Transverse colon (tissue), 4 donors: ENCODE measurements at regions not wholly inside any gene's neighbourhood (a gene's known extent, or its start where the extent isn't known, plus 50 kb on each side); places are given as distances from the start of the nearest gene placed in this dataset.

Experiments used
- DNase-seq: peaks from one replicate; pipeline ENCODE4 v3.0.0-alpha.2; 2019
- H3K27ac ChIP-seq, 4 donors: fragments of 200-600 bp; sonication (generic); 2 replicates each; pipeline ENCODE4 v1.5.1; 2016 to 2018; ENCODE audit warnings: inconsistent platforms in 4 of 4
- H3K27me3 ChIP-seq: fragments of 200-600 bp; sonication (generic); 2 replicates; pipeline ENCODE4 v1.5.1; 2017; ENCODE audit warnings: inconsistent platforms
- H3K36me3 ChIP-seq, 4 donors: fragments of 200-600 bp; sonication (generic); 2 replicates each; pipeline ENCODE4 v1.5.1; 2017 to 2019; ENCODE audit warnings: inconsistent platforms in 4 of 4
- H3K4me1 ChIP-seq, 4 donors: fragments of 200-600 bp; sonication (generic); 2 replicates each; pipeline ENCODE4 v1.5.1; 2017 to 2020; ENCODE audit warnings: inconsistent platforms in 4 of 4
- H3K4me3 ChIP-seq, 4 donors: fragments of 200-600 bp; sonication (generic); 1 replicate in 1 of 4; 2 replicates in 3 of 4; pipeline versions ENCODE4 v1.5.1 to v1.6.1; 2017 to 2019; ENCODE audit warnings: inconsistent platforms in 4 of 4
- H3K9me3 ChIP-seq, 2 donors: fragments of 200-600 bp; sonication (generic); 2 replicates each; pipeline ENCODE4 v1.5.1; 2017 to 2019; ENCODE audit warnings: inconsistent platforms in 2 of 2
- EP300 ChIP-seq: sonication (generic); formaldehyde crosslinking; IDR thresholded peaks from one replicate; pipeline ENCODE4 v1.6.1; 2017; ENCODE audit warnings: antibody characterized with exemption, low read depth
- POLR2A ChIP-seq: fragments of 450-650 bp; IDR thresholded peaks from one replicate; pipeline ENCODE4 v1.6.1; 2016; ENCODE audit warnings: antibody characterized with exemption, mild to moderate bottlenecking, moderate library complexity
- POLR2AphosphoS5 ChIP-seq, 3 donors: sonication (generic); formaldehyde crosslinking; IDR thresholded peaks; one replicate each; pipeline ENCODE4 v1.6.1; 2016; ENCODE audit warnings: antibody characterized with exemption in 3 of 3
- WGBS, 2 donors: methylation state at CpG; one replicate each; pipeline ENCODE4 v1.1.5; 2018; ENCODE audit warnings: low coverage in 1 of 2; 5-methylcytosine and 5-hydroxymethylcytosine counted together
- in situ Hi-C, 4 donors: fragments of 200-750 bp; cut with MboI; loops; one replicate each; pipeline versions ENCODE4 v1.15.0 to v1.15.1; 2017; ENCODE audit warnings: low sequenced_read_pairs in 3 of 4, low pct_ligation_motif_present in 1 of 4, low pct_unique_long_range_greater_than_20kb in 1 of 4
- intact Hi-C: fragments of 100-400 bp; cut with DNase I; formaldehyde crosslinking; loops from one replicate; pipeline ENCODE4 v1.15.1; 2023; ENCODE audit warnings: low total_unique reads
- TF ChIP-seq, protein P1 (sequence below), 5 experiments: fragments of 200-600 bp in 3 of 5; fragments of 450-650 bp in 2 of 5; sonication (generic) in 3 of 5; IDR thresholded peaks; 1 replicate in 2 of 5; 2 replicates in 3 of 5; pipeline ENCODE4 v1.5.1; 2016 to 2017; ENCODE audit warnings: antibody characterized with exemption in 5 of 5, inconsistent platforms in 3 of 5, mild to moderate bottlenecking in 2 of 5, moderate library complexity in 1 of 5

DNA sequence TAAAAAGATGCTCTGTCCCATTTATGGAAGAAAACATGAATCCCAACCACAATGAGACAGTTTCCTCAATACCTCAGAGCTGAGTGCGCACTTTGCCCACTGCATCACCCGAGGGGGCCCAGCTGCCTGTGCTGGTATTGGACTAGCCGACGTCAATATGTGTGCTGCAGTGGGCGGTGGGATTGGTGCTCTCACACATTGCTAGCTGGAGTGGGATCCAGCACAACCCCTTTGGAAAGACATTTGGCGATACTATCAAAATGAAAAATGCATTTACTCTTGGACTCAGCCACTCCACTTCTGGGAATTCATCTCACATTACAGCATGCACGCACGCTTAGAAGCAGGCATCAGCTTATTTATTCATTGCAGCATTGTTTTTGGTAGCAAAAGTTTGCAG is 289.2 kb upstream of the FOXF1 start:
- WGBS, 2 donors: 74 to 89% methylated on average over 8 of the region's 8 CpGs
- H3K27ac ChIP-seq: peak overlapping the region; percentile 62 to 73 (median 70)
- in situ Hi-C loops (no loop called here), intact Hi-C loops (no loop called here)
- no peaks in the 10 kb centered on the region for H3K27me3 ChIP-seq
- H3K4me1 ChIP-seq: peaks cover 0 to 4% (median 0%) of the 10 kb centered on the region in 4 donors
- no peak overlapping the region for H3K4me3 ChIP-seq
- H3K36me3 ChIP-seq: no peaks in the 10 kb centered on the region
- TF ChIP-seq EP300 (no peak), POLR2A (no peak), POLR2AphosphoS5 (IDR thresholded peaks at IDR 0.05) (no peak)
- TF ChIP-seq, protein P1, sequence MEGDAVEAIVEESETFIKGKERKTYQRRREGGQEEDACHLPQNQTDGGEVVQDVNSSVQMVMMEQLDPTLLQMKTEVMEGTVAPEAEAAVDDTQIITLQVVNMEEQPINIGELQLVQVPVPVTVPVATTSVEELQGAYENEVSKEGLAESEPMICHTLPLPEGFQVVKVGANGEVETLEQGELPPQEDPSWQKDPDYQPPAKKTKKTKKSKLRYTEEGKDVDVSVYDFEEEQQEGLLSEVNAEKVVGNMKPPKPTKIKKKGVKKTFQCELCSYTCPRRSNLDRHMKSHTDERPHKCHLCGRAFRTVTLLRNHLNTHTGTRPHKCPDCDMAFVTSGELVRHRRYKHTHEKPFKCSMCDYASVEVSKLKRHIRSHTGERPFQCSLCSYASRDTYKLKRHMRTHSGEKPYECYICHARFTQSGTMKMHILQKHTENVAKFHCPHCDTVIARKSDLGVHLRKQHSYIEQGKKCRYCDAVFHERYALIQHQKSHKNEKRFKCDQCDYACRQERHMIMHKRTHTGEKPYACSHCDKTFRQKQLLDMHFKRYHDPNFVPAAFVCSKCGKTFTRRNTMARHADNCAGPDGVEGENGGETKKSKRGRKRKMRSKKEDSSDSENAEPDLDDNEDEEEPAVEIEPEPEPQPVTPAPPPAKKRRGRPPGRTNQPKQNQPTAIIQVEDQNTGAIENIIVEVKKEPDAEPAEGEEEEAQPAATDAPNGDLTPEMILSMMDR (IDR thresholded peaks at IDR 0.05): no peak
- no peak for DNase-seq
- no peaks in the 10 kb centered on the region for H3K9me3 ChIP-seq

DNA sequence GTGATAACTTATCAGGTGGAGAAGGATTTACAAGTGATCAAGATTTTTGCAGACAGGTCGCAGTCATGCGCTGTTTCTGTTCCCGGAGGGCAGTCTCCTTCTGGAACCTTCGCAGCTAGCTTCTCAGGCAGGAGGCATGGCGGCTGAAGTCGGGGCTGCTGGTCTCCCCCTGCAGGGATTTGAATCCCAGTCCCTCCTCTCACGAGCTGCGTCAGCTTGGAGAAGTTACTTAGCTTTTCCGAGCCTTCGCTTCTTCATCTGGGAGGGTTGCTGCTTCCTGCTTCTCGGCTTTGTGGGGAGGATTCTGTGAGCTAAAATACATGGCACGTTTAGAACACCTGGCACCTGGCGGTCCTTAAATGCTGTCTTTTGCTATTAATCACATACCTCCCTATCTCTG is 287.8 kb upstream of the FOXF1 start:
- intact Hi-C loops: no loop called here
- no peak for DNase-seq
- in situ Hi-C loops: no loop called here
- Histone ChIP-seq H3K27me3 (no peaks in the 10 kb centered on the region), H3K4me3 (peak overlapping the region in 1 of 4 donors; percentile 16), H3K4me1 (peaks cover 0 to 4% (median 0%) of the 10 kb centered on the region in 4 donors), H3K27ac (peak overlapping the region; percentile 47 to 73 (median 70)), H3K9me3 (no peaks in the 10 kb centered on the region), H3K36me3 (no peaks in the 10 kb centered on the region)
- no peak for TF ChIP-seq POLR2A
- no peak for TF ChIP-seq POLR2AphosphoS5 (IDR thresholded peaks at IDR 0.05)
- no peak for TF ChIP-seq EP300
- TF ChIP-seq, protein P1 (IDR thresholded peaks at IDR 0.05): no peak
- 62 to 90% methylated on average over 2 to 13 of the region's 13 CpGs for WGBS, 2 donors

DNA sequence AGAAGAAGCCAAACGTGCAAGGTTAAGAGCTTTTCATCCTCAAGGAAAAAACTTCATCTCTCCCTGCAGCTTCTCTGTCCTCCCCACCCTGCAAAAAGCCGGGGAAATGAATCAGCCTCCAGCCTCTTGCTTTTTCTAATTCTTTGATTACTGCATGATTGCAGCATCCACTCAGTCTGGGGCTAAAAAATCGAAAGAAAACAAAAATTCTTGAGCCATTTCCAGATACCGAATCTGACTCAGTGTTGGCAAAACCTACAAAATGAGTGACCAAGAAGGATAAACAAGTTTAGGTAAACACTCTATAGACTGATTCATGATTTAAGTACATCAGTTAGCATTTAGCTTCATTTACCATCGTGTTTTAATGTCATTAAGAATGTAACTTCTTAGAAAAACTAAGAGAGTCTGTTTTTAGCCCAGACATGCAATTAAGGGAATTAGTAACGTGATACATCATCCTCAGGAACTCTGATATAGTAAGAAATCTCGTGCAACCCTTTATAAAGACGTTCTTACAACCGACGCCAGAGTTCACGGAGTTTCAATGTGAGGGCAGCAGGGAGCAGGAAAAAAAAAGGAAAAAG is 287.3 kb upstream of the FOXF1 start:
- intact Hi-C loops: no loop called here
- TF ChIP-seq EP300: no peak
- peak; percentile 31 to 56 (median 46) for TF ChIP-seq POLR2AphosphoS5 (IDR thresholded peaks at IDR 0.05)
- peak; percentile 56 for TF ChIP-seq POLR2A
- TF ChIP-seq, protein P1 (IDR thresholded peaks at IDR 0.05): no peak
- in situ Hi-C loops: no loop called here
- no peak for DNase-seq
- Histone ChIP-seq H3K4me1 (peaks cover 0 to 4% (median 0%) of the 10 kb centered on the region in 4 donors), H3K36me3 (no peaks in the 10 kb centered on the region), H3K27me3 (no peaks in the 10 kb centered on the region), H3K27ac (peak overlapping the region; percentile 47 to 73 (median 70)), H3K9me3 (no peaks in the 10 kb centered on the region), H3K4me3 (peak overlapping the region in 1 of 4 donors; percentile 16)
- WGBS, 2 donors: 25 to 29% methylated on average over 11 of the region's 11 CpGs

DNA sequence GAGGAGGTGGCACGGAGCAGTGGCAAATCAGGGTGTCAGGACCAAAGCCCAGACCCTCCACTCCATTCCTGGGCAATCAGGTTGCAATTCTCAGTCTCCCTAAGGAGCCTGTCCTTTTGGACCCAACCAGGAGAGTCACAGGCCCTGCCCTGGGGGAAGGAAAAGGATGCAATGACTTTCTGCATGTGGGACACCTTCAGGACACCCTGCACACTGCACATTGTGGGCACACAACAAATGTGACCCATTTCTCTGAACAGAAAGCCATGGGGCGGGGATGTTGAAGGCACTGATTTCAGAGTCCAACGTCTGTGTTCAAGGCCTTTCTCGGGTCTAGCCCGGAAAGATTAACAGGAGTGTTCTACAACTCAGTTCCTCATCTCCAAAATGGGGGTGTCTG is 286.2 kb upstream of the FOXF1 start:
- peaks cover 0 to 4% (median 0%) of the 10 kb centered on the region in 4 donors for H3K4me1 ChIP-seq
- no peaks in the 10 kb centered on the region for H3K27me3 ChIP-seq
- in situ Hi-C loops (no loop called here), intact Hi-C loops (no loop called here)
- no peak for DNase-seq
- H3K27ac ChIP-seq: peak overlapping the region; percentile 47 to 70 (median 70)
- no peak overlapping the region for H3K4me3 ChIP-seq
- no peaks in the 10 kb centered on the region for H3K9me3 ChIP-seq
- 79% methylated on average over 5 of the region's 5 CpGs; no CpG with 5 or more reads in 1 of the 2 donors for WGBS, 2 donors
- TF ChIP-seq POLR2A (no peak), EP300 (no peak), POLR2AphosphoS5 (IDR thresholded peaks at IDR 0.05) (no peak)
- TF ChIP-seq, protein P1 (IDR thresholded peaks at IDR 0.05): no peak
- H3K36me3 ChIP-seq: no peaks in the 10 kb centered on the region
